ENCODE measurements at regions not wholly inside any gene's neighbourhood (a gene's known extent, or its start where the extent isn't known, plus 50 kb on each side); places are given as distances from the start of the nearest gene placed in this dataset.

DNA sequence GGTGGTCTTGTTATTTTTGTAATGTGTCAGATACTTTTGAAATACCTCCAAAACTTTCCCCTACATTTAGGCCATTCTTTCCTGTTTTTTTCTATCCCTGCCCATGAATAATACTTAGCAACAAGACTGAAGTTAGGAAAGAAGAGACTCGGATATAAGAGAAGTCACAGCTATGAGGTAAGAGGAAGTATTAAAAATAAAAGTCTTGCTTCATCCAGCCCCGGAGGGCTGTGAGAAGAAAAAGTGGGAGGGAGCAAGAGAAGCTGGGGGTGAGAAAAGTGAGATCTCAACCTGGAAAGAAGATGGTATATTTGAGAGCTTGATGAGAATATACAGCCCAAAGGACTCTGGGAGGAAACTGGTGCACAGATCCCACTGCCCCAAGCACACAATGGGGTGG, 213.5 kb upstream of the CDIN1 start:
- DNase-seq (ENCODE audit: low read depth in 2 of 2): no peak
- no peak overlapping the region for H3K4me2 ChIP-seq (ENCODE audit: extremely low read depth, insufficient read depth, low read length)

DNA sequence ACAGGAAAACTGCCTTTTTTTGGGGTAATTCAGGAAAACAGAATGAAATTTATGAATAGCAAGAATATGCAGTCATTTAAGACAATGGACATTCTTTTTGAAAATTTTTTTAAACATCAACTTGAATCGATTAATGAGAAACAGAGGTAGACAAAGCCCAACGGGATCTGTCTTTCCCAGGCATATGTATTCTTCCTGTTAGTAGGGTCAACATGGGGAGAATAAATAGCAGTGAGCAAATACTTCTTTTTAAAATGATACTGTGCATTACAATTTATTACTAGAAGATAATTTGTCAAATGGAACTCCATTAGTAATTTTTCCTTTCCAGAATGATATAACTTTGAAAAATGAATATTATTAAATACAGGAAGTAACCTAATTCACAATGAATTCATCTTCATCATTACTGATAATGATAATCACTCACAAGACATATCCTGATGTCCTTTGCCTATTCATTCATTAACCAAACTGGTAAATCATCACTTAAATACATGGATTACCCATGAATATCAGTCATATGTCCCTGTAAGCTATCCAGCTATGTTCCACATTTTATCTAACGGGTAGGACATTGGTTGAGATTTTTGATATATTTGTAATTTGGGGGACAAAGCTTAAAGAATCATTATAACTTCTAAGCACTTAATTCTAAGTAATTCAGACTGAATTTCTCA, 209.2 kb upstream of the CDIN1 start:
- H3K27me3 ChIP-seq (ENCODE audit: control insufficient read depth, insufficient read depth, low read length): no peaks in the 10 kb centered on the region
- H4K20me1 ChIP-seq (ENCODE audit: control insufficient read depth, extremely low read depth, insufficient read depth, low read length): no peaks in the 10 kb centered on the region
- H3K9ac ChIP-seq (ENCODE audit: insufficient read depth, low read length): no peak overlapping the region
- H3K36me3 ChIP-seq (ENCODE audit: control insufficient read depth, insufficient read depth, low read length): no peaks in the 10 kb centered on the region
- TF ChIP-seq EZH2 (IDR thresholded peaks at IDR 0.05; ENCODE audit: low read length, missing control alignments): no peak
- TF ChIP-seq, protein P1, sequence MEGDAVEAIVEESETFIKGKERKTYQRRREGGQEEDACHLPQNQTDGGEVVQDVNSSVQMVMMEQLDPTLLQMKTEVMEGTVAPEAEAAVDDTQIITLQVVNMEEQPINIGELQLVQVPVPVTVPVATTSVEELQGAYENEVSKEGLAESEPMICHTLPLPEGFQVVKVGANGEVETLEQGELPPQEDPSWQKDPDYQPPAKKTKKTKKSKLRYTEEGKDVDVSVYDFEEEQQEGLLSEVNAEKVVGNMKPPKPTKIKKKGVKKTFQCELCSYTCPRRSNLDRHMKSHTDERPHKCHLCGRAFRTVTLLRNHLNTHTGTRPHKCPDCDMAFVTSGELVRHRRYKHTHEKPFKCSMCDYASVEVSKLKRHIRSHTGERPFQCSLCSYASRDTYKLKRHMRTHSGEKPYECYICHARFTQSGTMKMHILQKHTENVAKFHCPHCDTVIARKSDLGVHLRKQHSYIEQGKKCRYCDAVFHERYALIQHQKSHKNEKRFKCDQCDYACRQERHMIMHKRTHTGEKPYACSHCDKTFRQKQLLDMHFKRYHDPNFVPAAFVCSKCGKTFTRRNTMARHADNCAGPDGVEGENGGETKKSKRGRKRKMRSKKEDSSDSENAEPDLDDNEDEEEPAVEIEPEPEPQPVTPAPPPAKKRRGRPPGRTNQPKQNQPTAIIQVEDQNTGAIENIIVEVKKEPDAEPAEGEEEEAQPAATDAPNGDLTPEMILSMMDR (conservative IDR thresholded peaks at IDR 0.05 in 1 of 2, IDR thresholded peaks at IDR 0.05 in 1 of 2; ENCODE audit: low read depth in 1 of 2, low read length in 2 of 2): no peak
- H2AFZ ChIP-seq (ENCODE audit: low read length): no peak overlapping the region
- no peaks in the 10 kb centered on the region for H3K79me2 ChIP-seq (ENCODE audit: control insufficient read depth, insufficient read depth, low read length)
- no peak overlapping the region for H3K4me3 ChIP-seq (replicated peaks in 1 of 4; ENCODE audit: control extremely low read depth in 1 of 4, insufficient read depth in 1 of 4, low read depth in 3 of 4, low read length in 4 of 4)
- peak overlapping the region; percentile 32 for H3K4me2 ChIP-seq (ENCODE audit: extremely low read depth, insufficient read depth, low read length)
- H3K4me1 ChIP-seq (ENCODE audit: control insufficient read depth, extremely low read depth, insufficient read depth, low read length): peaks cover 10% of the 10 kb centered on the region
- no peaks in the 10 kb centered on the region for H3K9me3 ChIP-seq (ENCODE audit: control insufficient read depth, insufficient read depth, low read depth, low read length)
- H3K27ac ChIP-seq (ENCODE audit: insufficient read depth, low read length): no peak overlapping the region
- no peak for DNase-seq (ENCODE audit: low read depth in 2 of 2)

More for the DNA sequence above, 213.5 kb upstream of the CDIN1 start:
- H3K27ac ChIP-seq (ENCODE audit: insufficient read depth, low read length): no peak overlapping the region
- no peaks in the 10 kb centered on the region for H3K9me3 ChIP-seq (ENCODE audit: control insufficient read depth, insufficient read depth, low read depth, low read length)
- H3K9ac ChIP-seq (ENCODE audit: insufficient read depth, low read length): no peak overlapping the region
- H3K36me3 ChIP-seq (ENCODE audit: control insufficient read depth, insufficient read depth, low read length): no peaks in the 10 kb centered on the region
- H4K20me1 ChIP-seq (ENCODE audit: control insufficient read depth, extremely low read depth, insufficient read depth, low read length): no peaks in the 10 kb centered on the region
- H3K4me3 ChIP-seq (replicated peaks in 1 of 4; ENCODE audit: control extremely low read depth in 1 of 4, insufficient read depth in 1 of 4, low read depth in 3 of 4, low read length in 4 of 4): no peak overlapping the region
- no peaks in the 10 kb centered on the region for H3K27me3 ChIP-seq (ENCODE audit: control insufficient read depth, insufficient read depth, low read length)
- no peak overlapping the region for H2AFZ ChIP-seq (ENCODE audit: low read length)
- TF ChIP-seq EZH2 (IDR thresholded peaks at IDR 0.05; ENCODE audit: low read length, missing control alignments): no peak
- TF ChIP-seq, protein P1 (conservative IDR thresholded peaks at IDR 0.05 in 1 of 2, IDR thresholded peaks at IDR 0.05 in 1 of 2; ENCODE audit: low read depth in 1 of 2, low read length in 2 of 2): no peak
- H3K4me1 ChIP-seq (ENCODE audit: control insufficient read depth, extremely low read depth, insufficient read depth, low read length): peaks cover 9% of the 10 kb centered on the region
- H3K79me2 ChIP-seq (ENCODE audit: control insufficient read depth, insufficient read depth, low read length): no peaks in the 10 kb centered on the region

DNA sequence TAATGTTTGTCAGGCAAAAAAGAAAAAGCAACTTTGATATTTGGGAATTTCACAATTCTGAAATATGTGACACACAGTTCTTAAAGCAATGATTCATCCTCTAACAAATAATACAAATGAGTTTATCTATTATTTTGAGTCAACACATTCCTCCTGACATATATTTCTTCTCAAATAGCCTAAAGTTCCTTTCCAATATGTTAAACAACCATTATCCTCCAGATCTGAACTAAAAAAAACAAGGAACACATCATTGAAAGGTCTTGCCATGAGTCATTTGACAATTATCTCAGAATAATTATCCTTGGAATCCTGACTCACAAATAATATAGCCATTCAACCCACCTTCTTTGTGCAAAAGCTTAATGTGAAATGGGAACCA, 208.7 kb upstream of the CDIN1 start:
- H3K9me3 ChIP-seq (ENCODE audit: control insufficient read depth, insufficient read depth, low read depth, low read length): no peaks in the 10 kb centered on the region
- no peak overlapping the region for H3K9ac ChIP-seq (ENCODE audit: insufficient read depth, low read length)
- no peak overlapping the region for H3K4me3 ChIP-seq (replicated peaks in 1 of 4; ENCODE audit: control extremely low read depth in 1 of 4, insufficient read depth in 1 of 4, low read depth in 3 of 4, low read length in 4 of 4)

More for the DNA sequence above, 208.7 kb upstream of the CDIN1 start:
- TF ChIP-seq EZH2 (IDR thresholded peaks at IDR 0.05; ENCODE audit: low read length, missing control alignments): no peak
- TF ChIP-seq, protein P1 (conservative IDR thresholded peaks at IDR 0.05 in 1 of 2, IDR thresholded peaks at IDR 0.05 in 1 of 2; ENCODE audit: low read depth in 1 of 2, low read length in 2 of 2): no peak
- DNase-seq (ENCODE audit: low read depth in 2 of 2): peak; percentile 68 to 90
- Histone ChIP-seq H3K4me2 (ENCODE audit: extremely low read depth, insufficient read depth, low read length) (peak overlapping the region; percentile 32), H3K4me1 (ENCODE audit: control insufficient read depth, extremely low read depth, insufficient read depth, low read length) (peaks cover 10% of the 10 kb centered on the region), H2AFZ (ENCODE audit: low read length) (no peak overlapping the region), H3K36me3 (ENCODE audit: control insufficient read depth, insufficient read depth, low read length) (no peaks in the 10 kb centered on the region), H4K20me1 (ENCODE audit: control insufficient read depth, extremely low read depth, insufficient read depth, low read length) (no peaks in the 10 kb centered on the region), H3K27me3 (ENCODE audit: control insufficient read depth, insufficient read depth, low read length) (no peaks in the 10 kb centered on the region), H3K27ac (ENCODE audit: insufficient read depth, low read length) (no peak overlapping the region), H3K79me2 (ENCODE audit: control insufficient read depth, insufficient read depth, low read length) (no peaks in the 10 kb centered on the region)
